ENCODE measurements at regions not wholly inside any gene's neighbourhood (a gene's known extent, or its start where the extent isn't known, plus 50 kb on each side); places are given as distances from the start of the nearest gene placed in this dataset.

DNA sequence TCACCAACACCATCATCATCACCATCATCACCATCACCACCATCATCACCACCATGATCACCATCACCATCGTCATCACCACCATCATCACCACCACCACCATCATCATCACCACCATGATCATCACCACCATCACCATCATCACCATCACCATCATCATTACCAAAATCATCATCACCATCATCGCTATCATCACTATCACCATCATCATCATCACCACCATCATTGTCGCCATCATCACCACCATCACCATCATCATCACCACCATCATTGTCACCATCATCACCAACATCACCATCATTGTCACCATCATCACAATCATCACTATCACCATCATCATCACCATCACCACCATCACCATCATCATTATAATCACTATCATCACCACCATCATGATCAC lies 893.5 kb downstream of the TBC1D22A start:
- no peak overlapping the region for H3K4me3 ChIP-seq (ENCODE audit: low read depth, low read length)
- TF ChIP-seq MYC (IDR thresholded peaks at IDR 0.05; ENCODE audit: low read depth, low read length), result no peak
- no peak for TF ChIP-seq MAX (IDR thresholded peaks at IDR 0.05; ENCODE audit: low read depth, low read length)
- TF ChIP-seq POLR2A (IDR thresholded peaks at IDR 0.05; ENCODE audit: extremely low read depth, insufficient read length), result no peak
- TF ChIP-seq, protein P1, sequence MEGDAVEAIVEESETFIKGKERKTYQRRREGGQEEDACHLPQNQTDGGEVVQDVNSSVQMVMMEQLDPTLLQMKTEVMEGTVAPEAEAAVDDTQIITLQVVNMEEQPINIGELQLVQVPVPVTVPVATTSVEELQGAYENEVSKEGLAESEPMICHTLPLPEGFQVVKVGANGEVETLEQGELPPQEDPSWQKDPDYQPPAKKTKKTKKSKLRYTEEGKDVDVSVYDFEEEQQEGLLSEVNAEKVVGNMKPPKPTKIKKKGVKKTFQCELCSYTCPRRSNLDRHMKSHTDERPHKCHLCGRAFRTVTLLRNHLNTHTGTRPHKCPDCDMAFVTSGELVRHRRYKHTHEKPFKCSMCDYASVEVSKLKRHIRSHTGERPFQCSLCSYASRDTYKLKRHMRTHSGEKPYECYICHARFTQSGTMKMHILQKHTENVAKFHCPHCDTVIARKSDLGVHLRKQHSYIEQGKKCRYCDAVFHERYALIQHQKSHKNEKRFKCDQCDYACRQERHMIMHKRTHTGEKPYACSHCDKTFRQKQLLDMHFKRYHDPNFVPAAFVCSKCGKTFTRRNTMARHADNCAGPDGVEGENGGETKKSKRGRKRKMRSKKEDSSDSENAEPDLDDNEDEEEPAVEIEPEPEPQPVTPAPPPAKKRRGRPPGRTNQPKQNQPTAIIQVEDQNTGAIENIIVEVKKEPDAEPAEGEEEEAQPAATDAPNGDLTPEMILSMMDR (IDR thresholded peaks at IDR 0.05; ENCODE audit: low read depth, low read length), result no peak
- DNase-seq (ENCODE audit: low read depth), result no peak

DNA sequence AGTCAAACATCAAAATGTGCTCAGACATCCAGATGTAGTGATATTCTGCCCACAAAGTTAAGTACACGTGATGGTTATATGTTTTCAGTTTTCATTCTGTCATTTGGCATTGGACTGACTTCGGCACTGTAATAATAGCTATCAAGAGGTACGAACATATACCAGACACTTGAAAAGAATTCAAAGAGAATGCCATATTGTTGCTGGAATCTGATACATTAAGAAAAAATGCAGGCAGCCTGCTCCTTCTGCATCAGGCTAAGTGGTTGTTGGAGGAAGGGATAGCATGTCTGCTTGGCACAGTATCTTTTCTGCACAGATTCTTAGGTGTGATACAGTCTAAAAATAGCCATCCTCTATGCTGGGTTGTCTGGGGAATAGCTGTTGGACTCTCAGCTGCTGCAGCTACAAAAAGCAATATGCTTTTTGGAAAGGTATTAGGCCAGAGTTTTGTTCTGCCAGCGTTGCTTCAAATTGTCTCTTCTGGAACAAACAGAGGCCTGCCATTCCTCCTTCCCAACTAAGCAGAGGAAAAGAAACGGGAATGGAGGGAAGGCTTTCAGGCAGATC lies 892.6 kb downstream of the TBC1D22A start:
- no peak overlapping the region for H3K4me3 ChIP-seq (ENCODE audit: low read depth, low read length)
- TF ChIP-seq MAX (IDR thresholded peaks at IDR 0.05; ENCODE audit: low read depth, low read length), result no peak
- TF ChIP-seq, protein P1 (IDR thresholded peaks at IDR 0.05; ENCODE audit: low read depth, low read length), result no peak
- no peak for DNase-seq (ENCODE audit: low read depth)

DNA sequence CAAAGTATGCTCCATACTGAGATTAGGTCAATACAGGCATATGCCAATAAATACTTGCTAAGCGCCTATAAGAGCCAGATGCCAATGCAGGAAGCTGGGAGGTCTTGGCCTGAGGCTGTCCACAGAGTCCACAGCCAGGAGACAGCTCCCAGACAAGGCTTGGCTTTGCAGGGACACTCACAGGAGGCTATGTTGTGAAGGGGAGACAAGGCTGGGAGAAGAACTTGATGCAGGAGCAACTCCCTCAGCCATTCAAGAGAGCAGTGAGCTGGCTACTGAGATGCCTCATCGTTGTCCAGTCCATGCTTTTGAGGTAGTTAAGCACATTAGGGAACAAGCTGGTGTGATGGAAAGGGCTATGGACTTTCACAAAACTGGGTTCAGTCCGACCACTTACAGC lies 891.5 kb downstream of the TBC1D22A start:
- no peak overlapping the region for H3K4me3 ChIP-seq (ENCODE audit: low read depth, low read length)
- TF ChIP-seq MAX (IDR thresholded peaks at IDR 0.05; ENCODE audit: low read depth, low read length) (no peak), MYC (IDR thresholded peaks at IDR 0.05; ENCODE audit: low read depth, low read length) (no peak), POLR2A (IDR thresholded peaks at IDR 0.05; ENCODE audit: extremely low read depth, insufficient read length) (no peak)
- TF ChIP-seq, protein P1 (IDR thresholded peaks at IDR 0.05; ENCODE audit: low read depth, low read length), result no peak
- no peak for DNase-seq (ENCODE audit: low read depth)

DNA sequence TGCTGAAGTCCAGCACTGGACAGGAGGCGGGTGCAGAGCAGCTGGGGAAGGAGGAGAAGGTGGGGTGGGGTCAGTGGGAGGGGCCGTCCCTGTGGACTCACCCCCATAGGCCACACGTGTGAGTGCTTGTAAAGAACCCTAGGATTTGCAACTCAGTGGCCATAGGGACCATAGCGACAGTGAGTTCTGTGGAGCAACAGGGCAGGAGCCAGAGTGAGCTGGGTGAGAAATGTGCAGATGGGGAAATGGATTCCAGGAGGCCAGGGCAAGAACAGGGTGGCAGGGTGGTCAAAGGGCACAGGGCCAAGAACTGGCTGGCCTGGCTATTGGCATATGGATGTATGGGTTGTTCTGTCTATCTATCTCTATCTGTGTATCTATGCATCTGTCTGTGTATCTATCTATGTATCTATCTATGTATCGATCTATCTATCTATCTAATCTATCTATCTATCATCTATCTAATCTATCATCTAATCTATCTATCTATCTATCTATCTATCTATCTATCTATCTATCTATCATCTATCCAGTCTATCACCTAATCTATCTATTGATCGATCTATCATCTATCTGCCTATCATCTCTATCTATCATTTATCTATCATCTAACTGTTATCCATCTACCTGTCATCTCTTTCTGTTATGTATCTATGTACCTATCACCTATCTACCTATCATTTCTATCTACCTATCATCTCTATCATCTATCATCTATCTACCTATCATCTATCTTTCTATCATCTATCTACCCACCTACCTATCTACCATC lies 889.0 kb downstream of the TBC1D22A start:
- no peak for DNase-seq (ENCODE audit: low read depth)
- TF ChIP-seq POLR2A (IDR thresholded peaks at IDR 0.05; ENCODE audit: extremely low read depth, insufficient read length) (no peak), MAX (IDR thresholded peaks at IDR 0.05; ENCODE audit: low read depth, low read length) (no peak), MYC (IDR thresholded peaks at IDR 0.05; ENCODE audit: low read depth, low read length) (no peak)
- TF ChIP-seq, protein P1 (IDR thresholded peaks at IDR 0.05; ENCODE audit: low read depth, low read length), result no peak
- H3K4me3 ChIP-seq (ENCODE audit: low read depth, low read length), result no peak overlapping the region

GRCh38 chr22:47647720-47648119 lies 885.3 kb downstream of the TBC1D22A start:
- H3K4me3 ChIP-seq (ENCODE audit: low read depth, low read length), result no peak overlapping the region
- DNase-seq (ENCODE audit: low read depth), result no peak
- TF ChIP-seq, protein P1 (IDR thresholded peaks at IDR 0.05; ENCODE audit: low read depth, low read length), result no peak

Measured in NB4 (cell line).